Trophoblast cell (in vitro differentiated cells and primary cell): ENCODE measurements at regions not wholly inside any gene's neighbourhood (a gene's known extent, or its start where the extent isn't known, plus 50 kb on each side); places are given as distances from the start of the nearest gene placed in this dataset.

Experiments used
- DNase-seq, 2 donors: peaks; one replicate each; pipeline ENCODE4 v3.0.0-alpha.2; 2016
- H2AFZ ChIP-seq: 2 replicates; pipeline ENCODE4 v1.6.1; 2013; ENCODE audit warnings: low read length, moderate library complexity, mild to moderate bottlenecking; ENCODE audit not compliant: insufficient read depth, poor library complexity
- H2AK5ac ChIP-seq: 2 replicates; pipeline ENCODE4 v1.6.1; 2013; ENCODE audit warnings: mild to moderate bottlenecking, low read length
- H2BK120ac ChIP-seq: 2 replicates; pipeline ENCODE4 v1.6.1; 2013; ENCODE audit warnings: low read length, mild to moderate bottlenecking, moderate library complexity; ENCODE audit not compliant: insufficient read depth, poor library complexity
- H2BK12ac ChIP-seq: 2 replicates; pipeline ENCODE4 v1.6.1; 2013; ENCODE audit warnings: mild to moderate bottlenecking, low read length, moderate library complexity
- H2BK5ac ChIP-seq: 2 replicates; pipeline ENCODE4 v1.6.1; 2013; ENCODE audit warnings: low read length, low read depth, moderate library complexity, mild to moderate bottlenecking; ENCODE audit not compliant: poor library complexity
- H3K14ac ChIP-seq: 2 replicates; pipeline ENCODE4 v1.6.1; 2013; ENCODE audit warnings: mild to moderate bottlenecking, low read length
- H3K18ac ChIP-seq: 2 replicates; pipeline ENCODE4 v1.6.1; 2013; ENCODE audit warnings: mild to moderate bottlenecking, low read length
- H3K23ac ChIP-seq: 2 replicates; pipeline ENCODE4 v1.6.1; 2013; ENCODE audit warnings: low read length
- H3K27ac ChIP-seq: 2 replicates; pipeline ENCODE4 v1.5.1; 2013; ENCODE audit warnings: low read depth, mild to moderate bottlenecking, inconsistent platforms, low read length, moderate library complexity
- H3K27me3 ChIP-seq: 2 replicates; pipeline ENCODE4 v1.6.1; 2013; ENCODE audit warnings: inconsistent platforms, mild to moderate bottlenecking, low read length, moderate library complexity; ENCODE audit not compliant: insufficient read depth
- H3K36me3 ChIP-seq, 2 experiments: 1 replicate in 1 of 2; 2 replicates in 1 of 2; pipeline ENCODE4 v1.6.1; 2013; ENCODE audit warnings: low read length in 2 of 2, mild to moderate bottlenecking in 2 of 2, moderate library complexity in 1 of 2; ENCODE audit not compliant: insufficient read depth in 2 of 2, control insufficient read depth in 1 of 2
- H3K4ac ChIP-seq: 2 replicates; pipeline ENCODE4 v1.6.1; 2013; ENCODE audit warnings: low read depth, mild to moderate bottlenecking, low read length, moderate library complexity
- H3K4me1 ChIP-seq, 2 experiments: 1 replicate in 1 of 2; 2 replicates in 1 of 2; pipeline ENCODE4 v1.6.1; 2013; ENCODE audit warnings: low read length in 2 of 2, mild to moderate bottlenecking in 2 of 2, moderate library complexity in 1 of 2; ENCODE audit not compliant: insufficient read depth in 2 of 2, control insufficient read depth in 1 of 2
- H3K4me2 ChIP-seq: 2 replicates; pipeline ENCODE4 v1.6.1; 2013; ENCODE audit warnings: inconsistent platforms, mild to moderate bottlenecking, low read length, moderate library complexity
- H3K4me3 ChIP-seq: 2 replicates; pipeline ENCODE4 v1.5.1; 2013; ENCODE audit warnings: mild to moderate bottlenecking, low read depth, low read length, inconsistent platforms
- H3K79me1 ChIP-seq: one replicate; pipeline ENCODE4 v1.6.1; 2013; ENCODE audit warnings: low read length
- H3K79me2 ChIP-seq: 2 replicates; pipeline ENCODE4 v1.6.1; 2013; ENCODE audit warnings: low read length, mild to moderate bottlenecking; ENCODE audit not compliant: control insufficient read depth, insufficient read depth, poor library complexity
- H3K9ac ChIP-seq: 2 replicates; pipeline ENCODE4 v1.6.1; 2013; ENCODE audit warnings: mild to moderate bottlenecking, low read length
- H3K9me3 ChIP-seq: 2 replicates; pipeline ENCODE4 v1.6.1; 2013; ENCODE audit warnings: low read depth, mild to moderate bottlenecking, control low read depth, inconsistent platforms, low read length; ENCODE audit not compliant: insufficient read depth
- H4K12ac ChIP-seq: 2 replicates; pipeline ENCODE4 v1.6.1; 2013; ENCODE audit warnings: low read depth, mild to moderate bottlenecking, low read length, moderate library complexity
- H4K8ac ChIP-seq: 2 replicates; pipeline ENCODE4 v1.6.1; 2013; ENCODE audit warnings: low read depth, mild to moderate bottlenecking, low read length, moderate library complexity
- H4K91ac ChIP-seq: one replicate; pipeline ENCODE4 v1.6.1; 2013; ENCODE audit warnings: low read depth, mild to moderate bottlenecking, low read length, moderate library complexity
- WGBS: extraction: QIAGEN DNeasy Blood & Tissue Kit; methylation state at CpG from one replicate; pipeline ENCODE4 v1.1.7; 2013; ENCODE audit warnings: missing lambda C conversion rate; ENCODE audit not compliant: insufficient read length, insufficient coverage; ENCODE audit errors: extremely low coverage; 5-methylcytosine and 5-hydroxymethylcytosine counted together

- H3K27me3 ChIP-seq: no peaks in the 10 kb centered on the region
- no peak overlapping the region for H3K4ac ChIP-seq
- no peak overlapping the region for H4K8ac ChIP-seq
These were observed 194.0 kb downstream of the IRS1 start for GRCh38 chr2:226605642-226606041.

GRCh38 chr2:226603606-226604005, 196.0 kb downstream of the IRS1 start:
- H2AFZ ChIP-seq: no peak overlapping the region
- H2BK5ac ChIP-seq: no peak overlapping the region
- peak overlapping the region; percentile 94 for H3K23ac ChIP-seq
- H3K79me1 ChIP-seq: peaks cover 3% of the 10 kb centered on the region
- no peak for DNase-seq
- H3K4me3 ChIP-seq: no peak overlapping the region
- no peak overlapping the region for H2BK120ac ChIP-seq
- H4K8ac ChIP-seq: no peak overlapping the region
- H2BK12ac ChIP-seq: no peak overlapping the region
- H3K9ac ChIP-seq: no peak overlapping the region
- no peak overlapping the region for H3K4me2 ChIP-seq
- no peaks in the 10 kb centered on the region for H3K79me2 ChIP-seq
- peaks cover 5 to 10% of the 10 kb centered on the region in 2 experiments for H3K4me1 ChIP-seq
- H3K27ac ChIP-seq: no peak overlapping the region
- no peak overlapping the region for H3K18ac ChIP-seq
- no peak overlapping the region for H2AK5ac ChIP-seq
- no peak overlapping the region for H4K12ac ChIP-seq
- H4K91ac ChIP-seq: no peak overlapping the region
- no peak overlapping the region for H3K14ac ChIP-seq
- H3K27me3 ChIP-seq: no peaks in the 10 kb centered on the region
- no peaks in the 10 kb centered on the region for H3K36me3 ChIP-seq
- no CpG with 5 or more reads among the region's 1 CpG for WGBS
- H3K9me3 ChIP-seq: no peaks in the 10 kb centered on the region
- H3K4ac ChIP-seq: no peak overlapping the region

More at GRCh38 chr2:226605642-226606041, 194.0 kb downstream of the IRS1 start:
- Histone ChIP-seq H4K91ac (no peak overlapping the region), H3K4me3 (no peak overlapping the region), H4K12ac (no peak overlapping the region), H3K4me1 (peaks cover 3 to 5% of the 10 kb centered on the region in 2 experiments), H3K27ac (no peak overlapping the region), H3K4me2 (no peak overlapping the region), H2AK5ac (no peak overlapping the region), H3K23ac (no peak overlapping the region), H2BK12ac (no peak overlapping the region), H3K9me3 (no peaks in the 10 kb centered on the region), H2BK5ac (no peak overlapping the region), H3K79me2 (no peaks in the 10 kb centered on the region), H2AFZ (no peak overlapping the region), H3K36me3 (no peaks in the 10 kb centered on the region), H3K9ac (no peak overlapping the region), H3K14ac (no peak overlapping the region), H3K18ac (no peak overlapping the region), H2BK120ac (no peak overlapping the region), H3K79me1 (peaks cover 3% of the 10 kb centered on the region)
- no CpG with 5 or more reads among the region's 2 CpGs for WGBS
- no peak for DNase-seq

- Histone ChIP-seq H3K36me3 (no peaks in the 10 kb centered on the region), H3K27me3 (no peaks in the 10 kb centered on the region), H3K14ac (no peak overlapping the region), H3K4me2 (no peak overlapping the region), H2BK12ac (no peak overlapping the region), H3K27ac (peak overlapping the region; percentile 4), H2AFZ (no peak overlapping the region), H4K12ac (no peak overlapping the region), H3K79me1 (peaks cover 3% of the 10 kb centered on the region), H3K9ac (no peak overlapping the region), H3K23ac (no peak overlapping the region), H3K18ac (no peak overlapping the region), H2BK120ac (no peak overlapping the region), H3K4me3 (no peak overlapping the region), H4K91ac (no peak overlapping the region), H4K8ac (no peak overlapping the region), H2AK5ac (no peak overlapping the region), H3K4me1 (peaks cover 5 to 10% of the 10 kb centered on the region in 2 experiments), H2BK5ac (no peak overlapping the region), H3K4ac (no peak overlapping the region), H3K79me2 (no peaks in the 10 kb centered on the region), H3K9me3 (no peaks in the 10 kb centered on the region)
- WGBS: no CpG with 5 or more reads among the region's 4 CpGs
- peak in 1 of 2 donors; percentile 7 for DNase-seq
These were observed 197.5 kb downstream of the IRS1 start for GRCh38 chr2:226601881-226602662.

GRCh38 chr2:226600802-226601201, 198.8 kb downstream of the IRS1 start:
- no peak overlapping the region for H2AFZ ChIP-seq
- no CpG with 5 or more reads among the region's 5 CpGs for WGBS
- H4K91ac ChIP-seq: no peak overlapping the region
- H3K4me2 ChIP-seq: no peak overlapping the region
- H3K23ac ChIP-seq: no peak overlapping the region
- H3K4me3 ChIP-seq: no peak overlapping the region
- H3K79me2 ChIP-seq: no peaks in the 10 kb centered on the region
- no peak overlapping the region for H4K12ac ChIP-seq
- no peaks in the 10 kb centered on the region for H3K36me3 ChIP-seq
- no peak overlapping the region for H4K8ac ChIP-seq
- no peaks in the 10 kb centered on the region for H3K27me3 ChIP-seq
- no peak overlapping the region for H2BK5ac ChIP-seq
- peak overlapping the region; percentile 69 for H2BK12ac ChIP-seq
- no peak overlapping the region for H2BK120ac ChIP-seq
- H3K79me1 ChIP-seq: peaks cover 3% of the 10 kb centered on the region
- peak in 1 of 2 donors; percentile 26 for DNase-seq
- no peak overlapping the region for H3K27ac ChIP-seq
- H3K4me1 ChIP-seq: peaks cover 5 to 10% of the 10 kb centered on the region in 2 experiments
- no peak overlapping the region for H3K9ac ChIP-seq
- peak overlapping the region; percentile 84 for H2AK5ac ChIP-seq
- H3K14ac ChIP-seq: peak overlapping the region; percentile 62
- no peaks in the 10 kb centered on the region for H3K9me3 ChIP-seq
- H3K18ac ChIP-seq: no peak overlapping the region
- H3K4ac ChIP-seq: no peak overlapping the region
